ENCODE measurements at regions not wholly inside any gene's neighbourhood (a gene's known extent, or its start where the extent isn't known, plus 50 kb on each side); places are given as distances from the start of the nearest gene placed in this dataset.
A peak's percentile ranks its signal among the peaks of the same experiment; 100 is the strongest.
"Not testable (repeated sequence)": the region's sequence is repeated elsewhere in the genome, so short reads cannot be mapped to it uniquely, and the experiment has no call there.

GRCh38 chr21:14058566-14058965, 152.2 kb downstream of the LIPI start:
- DNase-seq = no peak
- no peak overlapping the region for H3K4me3 Mint-ChIP-seq
- H3K9me3 Mint-ChIP-seq = peaks cover 2% of the 10 kb centered on the region
- H3K4me1 Mint-ChIP-seq = no peaks in the 10 kb centered on the region
- no peaks in the 10 kb centered on the region for H3K27me3 Mint-ChIP-seq
- no peak overlapping the region for H3K27ac Mint-ChIP-seq
- H3K36me3 Mint-ChIP-seq = peaks cover 12% of the 10 kb centered on the region

GRCh38 chr21:14057841-14058481, 152.8 kb downstream of the LIPI start:
- not testable (repeated sequence) for H3K4me3 Mint-ChIP-seq, DNase-seq, H3K4me1 Mint-ChIP-seq, H3K36me3 Mint-ChIP-seq, H3K27ac Mint-ChIP-seq, H3K9me3 Mint-ChIP-seq, H3K27me3 Mint-ChIP-seq

GRCh38 chr21:14057313-14057712, 153.4 kb downstream of the LIPI start:
- no peak for DNase-seq
- Mint-ChIP-seq H3K9me3 (no peaks in the 10 kb centered on the region), H3K27ac (no peak overlapping the region), H3K27me3 (no peaks in the 10 kb centered on the region), H3K36me3 (peaks cover 8% of the 10 kb centered on the region), H3K4me1 (no peaks in the 10 kb centered on the region), H3K4me3 (no peak overlapping the region)

GRCh38 chr21:14056771-14057191, 154.0 kb downstream of the LIPI start:
- Mint-ChIP-seq H3K4me1 (no peaks in the 10 kb centered on the region), H3K27ac (no peak overlapping the region), H3K36me3 (peaks cover 8% of the 10 kb centered on the region), H3K27me3 (no peaks in the 10 kb centered on the region), H3K4me3 (no peak overlapping the region), H3K9me3 (no peaks in the 10 kb centered on the region)
- DNase-seq = no peak

- H3K27me3 Mint-ChIP-seq, DNase-seq, H3K36me3 Mint-ChIP-seq, H3K27ac Mint-ChIP-seq, H3K4me3 Mint-ChIP-seq, H3K4me1 Mint-ChIP-seq, H3K9me3 Mint-ChIP-seq: not testable (repeated sequence)
Measured at GRCh38 chr21:14055746-14056515, 154.8 kb downstream of the LIPI start.

GRCh38 chr21:14054682-14055081, 156.1 kb downstream of the LIPI start:
- Mint-ChIP-seq H3K27me3 (no peaks in the 10 kb centered on the region), H3K36me3 (peaks cover 4% of the 10 kb centered on the region), H3K27ac (no peak overlapping the region), H3K4me3 (no peak overlapping the region), H3K9me3 (no peaks in the 10 kb centered on the region), H3K4me1 (peaks cover 5% of the 10 kb centered on the region)
- DNase-seq = no peak

GRCh38 chr21:14050121-14050520, 160.6 kb downstream of the LIPI start:
- H3K27me3 Mint-ChIP-seq = no peaks in the 10 kb centered on the region
- H3K4me1 Mint-ChIP-seq = peaks cover 5% of the 10 kb centered on the region
- H3K4me3 Mint-ChIP-seq = no peak overlapping the region
- no peak for DNase-seq
- H3K36me3 Mint-ChIP-seq = peaks cover 2% of the 10 kb centered on the region
- no peaks in the 10 kb centered on the region for H3K9me3 Mint-ChIP-seq
- H3K27ac Mint-ChIP-seq = no peak overlapping the region

GRCh38 chr21:14046401-14046800, 164.4 kb downstream of the LIPI start:
- no peak for DNase-seq
- no peak overlapping the region for H3K27ac Mint-ChIP-seq
- no peak overlapping the region for H3K4me3 Mint-ChIP-seq
- H3K36me3 Mint-ChIP-seq = peaks cover 11% of the 10 kb centered on the region
- H3K27me3 Mint-ChIP-seq = no peaks in the 10 kb centered on the region
- peaks cover 5% of the 10 kb centered on the region for H3K4me1 Mint-ChIP-seq
- no peaks in the 10 kb centered on the region for H3K9me3 Mint-ChIP-seq

GRCh38 chr21:14040386-14040785, 170.4 kb downstream of the LIPI start:
- no peaks in the 10 kb centered on the region for H3K4me1 Mint-ChIP-seq

GRCh38 chr21:14028619-14029018, 182.1 kb downstream of the LIPI start:
- H3K4me3 Mint-ChIP-seq = peak overlapping the region; percentile 89
- H3K36me3 Mint-ChIP-seq, H3K27me3 Mint-ChIP-seq, H3K4me1 Mint-ChIP-seq, DNase-seq, H3K27ac Mint-ChIP-seq, H3K9me3 Mint-ChIP-seq: not testable (repeated sequence)

More at GRCh38 chr21:14040386-14040785, 170.4 kb downstream of the LIPI start:
- no peak for DNase-seq
- H3K9me3 Mint-ChIP-seq = no peaks in the 10 kb centered on the region
- H3K27me3 Mint-ChIP-seq = no peaks in the 10 kb centered on the region
- no peak overlapping the region for H3K4me3 Mint-ChIP-seq
- H3K36me3 Mint-ChIP-seq = peaks cover 19% of the 10 kb centered on the region
- H3K27ac Mint-ChIP-seq = no peak overlapping the region

GRCh38 chr21:14027235-14027869, 183.4 kb downstream of the LIPI start:
- H3K9me3 Mint-ChIP-seq, H3K27me3 Mint-ChIP-seq, H3K4me1 Mint-ChIP-seq, H3K36me3 Mint-ChIP-seq: not testable (repeated sequence)
- H3K27ac Mint-ChIP-seq = peak overlapping the region; percentile 72
- peak; percentile 89 for DNase-seq
- H3K4me3 Mint-ChIP-seq = peak overlapping the region; percentile 89

- H3K4me1 Mint-ChIP-seq, H3K36me3 Mint-ChIP-seq, H3K27me3 Mint-ChIP-seq, H3K9me3 Mint-ChIP-seq, H3K4me3 Mint-ChIP-seq, DNase-seq, H3K27ac Mint-ChIP-seq: not testable (repeated sequence)
Measured at GRCh38 chr21:14020108-14020507, 190.6 kb downstream of the LIPI start.

GRCh38 chr21:14015841-14016240, 194.9 kb downstream of the LIPI start:
- not testable (repeated sequence) for H3K9me3 Mint-ChIP-seq, H3K27me3 Mint-ChIP-seq, H3K4me1 Mint-ChIP-seq, H3K36me3 Mint-ChIP-seq, H3K27ac Mint-ChIP-seq, H3K4me3 Mint-ChIP-seq, DNase-seq

GRCh38 chr21:14013623-14014498, 196.9 kb downstream of the LIPI start:
- not testable (repeated sequence) for H3K9me3 Mint-ChIP-seq, H3K36me3 Mint-ChIP-seq, H3K4me3 Mint-ChIP-seq, H3K27ac Mint-ChIP-seq, H3K4me1 Mint-ChIP-seq, H3K27me3 Mint-ChIP-seq, DNase-seq

- no peak overlapping the region for H3K27ac Mint-ChIP-seq
- H3K4me1 Mint-ChIP-seq = no peaks in the 10 kb centered on the region
- no peaks in the 10 kb centered on the region for H3K9me3 Mint-ChIP-seq
- H3K36me3 Mint-ChIP-seq = no peaks in the 10 kb centered on the region
- peaks cover 3% of the 10 kb centered on the region for H3K27me3 Mint-ChIP-seq
- no peak for DNase-seq
- no peak overlapping the region for H3K4me3 Mint-ChIP-seq
Measured at GRCh38 chr21:14013056-14013603, 197.6 kb downstream of the LIPI start.
